NCI-H2196 treated with DMSO at 0.1 percent for 48 hours (cell line): ENCODE measurements at regions not wholly inside any gene's neighbourhood (a gene's known extent, or its start where the extent isn't known, plus 50 kb on each side); places are given as distances from the start of the nearest gene placed in this dataset.
A peak's percentile ranks its signal among the peaks of the same experiment; 100 is the strongest.

Experiments
- DNase-seq: peaks from one replicate; lab custom pipeline; 2025; ENCODE audit not compliant: unreplicated experiment; lab: John Stamatoyannopoulos, UW

- no peak for DNase-seq
Observed at GRCh38 chr15:36499412-36500389, 79.7 kb upstream of the CDIN1 start.

- DNase-seq = peak; percentile 20
Observed at GRCh38 chr15:36501063-36501678, 78.3 kb upstream of the CDIN1 start.

- no peak for DNase-seq
Observed at GRCh38 chr15:36502509-36502908, 76.9 kb upstream of the CDIN1 start.

- no peak for DNase-seq
Observed at GRCh38 chr15:36506733-36507356, 72.6 kb upstream of the CDIN1 start.

GRCh38 chr15:36507458-36507857 lies 72.0 kb upstream of the CDIN1 start:
- no peak for DNase-seq

GRCh38 chr15:36511594-36511993 lies 67.8 kb upstream of the CDIN1 start:
- no peak for DNase-seq

GRCh38 chr15:36517758-36518157 lies 61.7 kb upstream of the CDIN1 start:
- no peak for DNase-seq

GRCh38 chr15:36519067-36519466 lies 60.4 kb upstream of the CDIN1 start:
- DNase-seq = no peak

GRCh38 chr15:36525430-36525829 lies 54.0 kb upstream of the CDIN1 start:
- DNase-seq = no peak

- no peak for DNase-seq
Observed at GRCh38 chr15:36527235-36528162, 51.9 kb upstream of the CDIN1 start.

- no peak for DNase-seq
Observed at GRCh38 chr15:36529296-36530011, 50.0 kb upstream of the CDIN1 start.
